RWPE1 (cell line): ENCODE measurements at regions not wholly inside any gene's neighbourhood (a gene's known extent, or its start where the extent isn't known, plus 50 kb on each side); places are given as distances from the start of the nearest gene placed in this dataset.

Experiments
- CTCF ChIA-PET: fragments of 350-600 bp; sonication (Branson Sonifier 250); formaldehyde crosslinking; extraction: SDS; loops from one replicate; lab custom pipeline; 2021; lab: Yijun Ruan, JAX
- POLR2A ChIA-PET: fragments of 400-600 bp; formaldehyde crosslinking; extraction: SDS; loops from one replicate; lab custom pipeline; 2020; ENCODE audit warnings: antibody characterized with exemption; ENCODE audit not compliant: low non-redundant PET; lab: Yijun Ruan, JAX
- DNase-seq: peaks from one replicate; pipeline ENCODE4 v3.0.0; 2012; ENCODE audit warnings: low spot score
- H3K27ac ChIP-seq: fragments of 450-650 bp; 2 replicates; pipeline ENCODE4 v1.5.1; 2017
- CTCF ChIP-seq: fragments of 450-650 bp; conservative IDR thresholded peaks from 2 replicates; pipeline ENCODE4 v1.5.1; 2017; ENCODE audit warnings: low read depth, mild to moderate bottlenecking

GRCh38 chr12:47388712-47389111, 309.0 kb upstream of the AMIGO2 start:
- no peak for TF ChIP-seq CTCF
- DNase-seq = no peak
- ChIA-PET POLR2A (no interaction called here), CTCF (no interaction called here)
- H3K27ac ChIP-seq = no peak overlapping the region

GRCh38 chr12:47387994-47388393, 308.2 kb upstream of the AMIGO2 start:
- H3K27ac ChIP-seq = no peak overlapping the region
- POLR2A ChIA-PET = no interaction called here
- no peak for DNase-seq
- CTCF ChIA-PET = no interaction called here
- no peak for TF ChIP-seq CTCF

GRCh38 chr12:47385653-47386052, 305.9 kb upstream of the AMIGO2 start:
- no peak for DNase-seq
- TF ChIP-seq CTCF = no peak
- POLR2A ChIA-PET = no interaction called here
- CTCF ChIA-PET = interaction anchor here (0.9 kb wide), 1 partner anchor 15 kb away, joined by 4 read pairs; no protein-coding TSS in a partner anchor
- no peak overlapping the region for H3K27ac ChIP-seq

GRCh38 chr12:47383942-47384341, 304.2 kb upstream of the AMIGO2 start:
- no peak overlapping the region for H3K27ac ChIP-seq
- no peak for TF ChIP-seq CTCF
- ChIA-PET CTCF (no interaction called here), POLR2A (no interaction called here)
- DNase-seq = no peak

DNA sequence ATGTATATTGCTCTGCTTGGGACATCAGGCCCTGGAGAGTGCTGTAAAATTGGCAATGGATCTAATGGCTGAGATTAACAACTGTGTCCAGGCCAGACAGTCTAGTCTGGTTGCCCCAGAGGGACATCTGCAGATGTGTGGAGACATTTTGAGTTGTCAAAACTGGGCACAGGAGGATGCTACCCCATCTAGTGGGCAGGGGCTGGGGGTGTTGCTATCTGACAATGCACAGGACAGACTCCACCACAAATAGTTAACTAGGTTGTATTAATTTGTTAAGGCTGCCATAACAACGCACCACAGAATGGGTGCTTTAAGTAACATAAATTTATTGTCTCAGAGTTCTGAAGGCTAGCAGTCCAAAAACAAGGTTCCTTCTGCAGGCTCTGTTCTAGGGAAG, 302.5 kb upstream of the AMIGO2 start:
- no peak overlapping the region for H3K27ac ChIP-seq
- ChIA-PET POLR2A (no interaction called here), CTCF (no interaction called here)
- TF ChIP-seq CTCF = no peak
- no peak for DNase-seq

- ChIA-PET POLR2A (no interaction called here), CTCF (interaction anchor here (0.6 kb wide), 1 partner anchor 409 kb away, joined by 3 read pairs; no protein-coding TSS in a partner anchor)
- no peak for DNase-seq
- no peak for TF ChIP-seq CTCF
- no peak overlapping the region for H3K27ac ChIP-seq
These were observed 299.1 kb upstream of the AMIGO2 start for GRCh38 chr12:47378907-47379306.

GRCh38 chr12:47378222-47378582, 298.4 kb upstream of the AMIGO2 start:
- no peak for DNase-seq
- no peak for TF ChIP-seq CTCF
- POLR2A ChIA-PET = no interaction called here
- H3K27ac ChIP-seq = no peak overlapping the region
- CTCF ChIA-PET = no interaction called here
